Astrocyte (in vitro differentiated cells and primary cell): ENCODE measurements at regions not wholly inside any gene's neighbourhood (a gene's known extent, or its start where the extent isn't known, plus 50 kb on each side); places are given as distances from the start of the nearest gene placed in this dataset.

Experiments used
- DNase-seq: peaks from one replicate; pipeline ENCODE4 v3.0.0-alpha.2; 2010; ENCODE audit warnings: low read depth
- FAIRE-seq: peaks from 2 replicates; lab custom pipeline; 2011; peaks lifted over from hg19 to GRCh38; lab: Jason Lieb, UNC
- H2AFZ ChIP-seq: 2 replicates; pipeline ENCODE4 v1.6.0; 2012; ENCODE audit warnings: low read depth, low read length, inconsistent platforms
- H3K27ac ChIP-seq: 2 replicates; pipeline ENCODE4 v1.5.1; 2011; ENCODE audit warnings: low read depth, low read length, inconsistent platforms
- H3K27me3 ChIP-seq: 2 replicates; pipeline ENCODE4 v1.6.0; 2011; ENCODE audit warnings: low read length, inconsistent platforms; ENCODE audit not compliant: insufficient read depth
- H3K36me3 ChIP-seq: 2 replicates; pipeline ENCODE4 v1.5.1; 2011; ENCODE audit warnings: low read length, inconsistent platforms; ENCODE audit not compliant: insufficient read depth
- H3K4me1 ChIP-seq: 2 replicates; pipeline ENCODE4 v1.5.1; 2011; ENCODE audit warnings: low read length, inconsistent platforms; ENCODE audit not compliant: insufficient read depth
- H3K4me2 ChIP-seq: 2 replicates; pipeline ENCODE4 v1.6.0; 2012; ENCODE audit warnings: low read length, inconsistent platforms
- H3K4me3 ChIP-seq: 2 replicates; pipeline ENCODE4 v1.5.1; 2011; ENCODE audit warnings: low read depth, mild to moderate bottlenecking, low read length, inconsistent platforms; ENCODE audit not compliant: insufficient read depth
- H3K79me2 ChIP-seq: 2 replicates; pipeline ENCODE4 v1.6.0; 2012; ENCODE audit warnings: mild to moderate bottlenecking, low read length, inconsistent platforms; ENCODE audit not compliant: insufficient read depth
- H3K9ac ChIP-seq: 2 replicates; pipeline ENCODE4 v1.6.0; 2012; ENCODE audit warnings: mild to moderate bottlenecking, low read length, inconsistent platforms
- H3K9me3 ChIP-seq: 2 replicates; pipeline ENCODE4 v1.5.1; 2012; ENCODE audit warnings: low read depth, mild to moderate bottlenecking, low read length, inconsistent platforms; ENCODE audit not compliant: insufficient read depth
- H4K20me1 ChIP-seq: 2 replicates; pipeline ENCODE4 v1.6.0; 2012; ENCODE audit warnings: low read length, inconsistent platforms; ENCODE audit not compliant: insufficient read depth
- H3K27ac Mint-ChIP-seq: one replicate; pipeline ENCODE4 v1.8.0; 2021; ENCODE audit warnings: mild to moderate bottlenecking, mixed read lengths; ENCODE audit not compliant: unreplicated experiment
- H3K27me3 Mint-ChIP-seq: one replicate; pipeline ENCODE4 v1.8.0; 2021; ENCODE audit warnings: low read depth, mixed read lengths; ENCODE audit not compliant: unreplicated experiment
- H3K36me3 Mint-ChIP-seq: one replicate; pipeline ENCODE4 v1.8.0; 2021; ENCODE audit warnings: low read depth, mixed read lengths; ENCODE audit not compliant: unreplicated experiment
- H3K4me1 Mint-ChIP-seq: one replicate; pipeline ENCODE4 v1.8.0; 2021; ENCODE audit warnings: low read depth, mixed read lengths; ENCODE audit not compliant: unreplicated experiment
- H3K4me3 Mint-ChIP-seq: one replicate; pipeline ENCODE4 v1.8.0; 2021; ENCODE audit warnings: mild to moderate bottlenecking, moderate library complexity, mixed read lengths; ENCODE audit not compliant: unreplicated experiment
- H3K9me3 Mint-ChIP-seq: one replicate; pipeline ENCODE4 v1.8.0; 2021; ENCODE audit warnings: mild to moderate bottlenecking, mixed read lengths; ENCODE audit not compliant: unreplicated experiment
- EZH2 ChIP-seq: IDR thresholded peaks from 2 replicates; pipeline ENCODE4 v1.6.1; 2012; ENCODE audit warnings: mild to moderate bottlenecking, low read length, inconsistent platforms; ENCODE audit not compliant: insufficient read depth
- TF ChIP-seq, protein P1 (sequence below): IDR thresholded peaks from 2 replicates; pipeline ENCODE4 v1.5.1; 2011; ENCODE audit warnings: low read depth, mild to moderate bottlenecking, inconsistent platforms, low read length, moderate library complexity; ENCODE audit not compliant: insufficient read depth

DNA sequence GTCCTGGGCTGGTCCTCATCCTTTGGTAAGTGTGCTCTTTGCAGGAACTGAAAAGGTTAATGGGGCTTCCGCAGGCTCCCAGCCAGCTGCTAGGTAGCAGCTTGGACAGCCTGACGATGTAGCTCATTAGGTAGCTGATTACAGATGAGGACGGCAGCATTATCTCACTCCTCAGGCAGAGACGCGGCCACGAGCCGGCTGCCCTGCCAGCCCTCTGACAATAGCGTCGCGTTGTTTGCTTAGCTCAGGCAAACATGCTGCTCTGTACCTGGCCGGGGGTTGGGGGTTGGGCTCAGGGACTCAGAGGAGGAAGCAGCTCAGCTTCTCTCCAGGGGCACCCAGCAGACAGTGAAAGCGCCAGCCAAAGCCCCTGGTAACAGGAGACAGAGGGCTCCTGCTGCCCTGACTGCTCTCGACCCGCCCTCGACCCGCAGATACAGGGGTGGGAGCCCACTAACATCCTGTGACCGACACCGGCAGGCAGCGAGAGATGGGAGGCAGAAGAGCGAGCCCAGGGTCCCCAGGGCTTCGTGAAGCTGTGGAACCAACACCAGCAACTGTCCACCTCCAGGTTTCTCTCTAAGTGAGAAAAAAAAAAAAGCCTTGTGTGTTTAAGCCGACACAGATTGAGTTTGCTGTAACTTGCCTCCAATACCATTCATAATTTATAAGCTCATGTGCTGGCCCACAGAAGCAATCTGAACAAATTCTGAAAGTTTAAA is 53.4 kb upstream of the DLK1 start:
- no peak overlapping the region for H2AFZ ChIP-seq
- Mint-ChIP-seq H3K36me3 (no peaks in the 10 kb centered on the region), H3K9me3 (peaks cover 3% of the 10 kb centered on the region), H3K27ac (no peak overlapping the region), H3K27me3 (peaks cover 60% of the 10 kb centered on the region), H3K4me1 (peaks cover 3% of the 10 kb centered on the region), H3K4me3 (no peak overlapping the region)
- no peak overlapping the region for H3K4me3 ChIP-seq
- H3K27ac ChIP-seq = no peak overlapping the region
- H3K4me1 ChIP-seq = peaks cover 25% of the 10 kb centered on the region
- no peak for TF ChIP-seq EZH2
- TF ChIP-seq, protein P1, sequence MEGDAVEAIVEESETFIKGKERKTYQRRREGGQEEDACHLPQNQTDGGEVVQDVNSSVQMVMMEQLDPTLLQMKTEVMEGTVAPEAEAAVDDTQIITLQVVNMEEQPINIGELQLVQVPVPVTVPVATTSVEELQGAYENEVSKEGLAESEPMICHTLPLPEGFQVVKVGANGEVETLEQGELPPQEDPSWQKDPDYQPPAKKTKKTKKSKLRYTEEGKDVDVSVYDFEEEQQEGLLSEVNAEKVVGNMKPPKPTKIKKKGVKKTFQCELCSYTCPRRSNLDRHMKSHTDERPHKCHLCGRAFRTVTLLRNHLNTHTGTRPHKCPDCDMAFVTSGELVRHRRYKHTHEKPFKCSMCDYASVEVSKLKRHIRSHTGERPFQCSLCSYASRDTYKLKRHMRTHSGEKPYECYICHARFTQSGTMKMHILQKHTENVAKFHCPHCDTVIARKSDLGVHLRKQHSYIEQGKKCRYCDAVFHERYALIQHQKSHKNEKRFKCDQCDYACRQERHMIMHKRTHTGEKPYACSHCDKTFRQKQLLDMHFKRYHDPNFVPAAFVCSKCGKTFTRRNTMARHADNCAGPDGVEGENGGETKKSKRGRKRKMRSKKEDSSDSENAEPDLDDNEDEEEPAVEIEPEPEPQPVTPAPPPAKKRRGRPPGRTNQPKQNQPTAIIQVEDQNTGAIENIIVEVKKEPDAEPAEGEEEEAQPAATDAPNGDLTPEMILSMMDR = no peak
- no peak overlapping the region for H3K9ac ChIP-seq
- no peaks in the 10 kb centered on the region for H4K20me1 ChIP-seq
- H3K4me2 ChIP-seq = no peak overlapping the region
- H3K79me2 ChIP-seq = no peaks in the 10 kb centered on the region
- no peak for FAIRE-seq
- peaks cover 17% of the 10 kb centered on the region for H3K27me3 ChIP-seq
- H3K9me3 ChIP-seq = peaks cover 5% of the 10 kb centered on the region
- H3K36me3 ChIP-seq = no peaks in the 10 kb centered on the region
- DNase-seq = no peak

DNA sequence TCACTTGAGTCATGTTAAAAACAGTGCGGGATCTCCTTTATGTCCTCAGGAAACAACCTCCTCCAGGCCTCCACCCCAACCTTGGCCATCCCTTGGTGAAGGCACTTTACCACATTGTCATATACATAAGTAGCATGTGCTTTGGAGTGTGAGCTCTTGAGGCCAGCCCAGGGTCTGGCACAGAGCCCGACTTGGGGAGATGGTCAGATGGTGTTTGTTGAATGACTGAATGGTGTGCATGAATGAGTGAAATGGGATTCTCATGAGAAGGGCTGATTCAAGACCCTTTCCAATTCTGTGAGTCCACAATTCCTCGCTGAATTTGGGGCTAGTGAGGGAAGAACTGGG is 52.9 kb upstream of the DLK1 start:
- H3K27me3 Mint-ChIP-seq = peaks cover 58% of the 10 kb centered on the region
- peaks cover 3% of the 10 kb centered on the region for H3K4me1 Mint-ChIP-seq

More for the DNA sequence above, 52.9 kb upstream of the DLK1 start:
- H3K27me3 ChIP-seq = peaks cover 17% of the 10 kb centered on the region
- no peak for TF ChIP-seq EZH2
- TF ChIP-seq, protein P1 = no peak
- no peak overlapping the region for H3K4me2 ChIP-seq
- Mint-ChIP-seq H3K27ac (no peak overlapping the region), H3K4me3 (no peak overlapping the region), H3K9me3 (peaks cover 3% of the 10 kb centered on the region), H3K36me3 (no peaks in the 10 kb centered on the region)
- H3K9ac ChIP-seq = no peak overlapping the region
- no peak overlapping the region for H3K4me3 ChIP-seq
- H3K27ac ChIP-seq = no peak overlapping the region
- DNase-seq = no peak
- no peaks in the 10 kb centered on the region for H4K20me1 ChIP-seq
- no peaks in the 10 kb centered on the region for H3K36me3 ChIP-seq
- H3K9me3 ChIP-seq = peaks cover 5% of the 10 kb centered on the region
- H2AFZ ChIP-seq = no peak overlapping the region
- peaks cover 28% of the 10 kb centered on the region for H3K4me1 ChIP-seq
- H3K79me2 ChIP-seq = no peaks in the 10 kb centered on the region
- FAIRE-seq = no peak
